ENCODE measurements at regions not wholly inside any gene's neighbourhood (a gene's known extent, or its start where the extent isn't known, plus 50 kb on each side); places are given as distances from the start of the nearest gene placed in this dataset.

DNA sequence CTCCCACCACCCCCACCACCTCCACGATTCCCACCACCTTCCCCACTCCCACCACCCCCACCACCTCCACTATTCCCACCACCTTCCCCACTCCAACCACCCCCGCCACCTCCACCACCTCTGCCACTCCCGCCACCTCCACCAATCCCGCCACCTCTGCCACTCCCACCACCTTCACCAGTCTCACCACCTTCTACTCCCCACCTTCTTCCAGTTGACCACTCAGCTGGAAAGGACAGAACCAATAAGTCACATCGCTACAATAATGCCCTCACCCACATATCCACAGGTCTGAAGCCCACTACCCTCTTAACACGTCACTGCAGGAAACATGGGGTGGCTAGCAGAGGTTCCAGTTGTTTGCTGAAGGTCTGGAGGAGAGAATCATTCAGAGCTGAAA, 93.5 kb upstream of the PAX2 start:
- TF ChIP-seq, protein P1, sequence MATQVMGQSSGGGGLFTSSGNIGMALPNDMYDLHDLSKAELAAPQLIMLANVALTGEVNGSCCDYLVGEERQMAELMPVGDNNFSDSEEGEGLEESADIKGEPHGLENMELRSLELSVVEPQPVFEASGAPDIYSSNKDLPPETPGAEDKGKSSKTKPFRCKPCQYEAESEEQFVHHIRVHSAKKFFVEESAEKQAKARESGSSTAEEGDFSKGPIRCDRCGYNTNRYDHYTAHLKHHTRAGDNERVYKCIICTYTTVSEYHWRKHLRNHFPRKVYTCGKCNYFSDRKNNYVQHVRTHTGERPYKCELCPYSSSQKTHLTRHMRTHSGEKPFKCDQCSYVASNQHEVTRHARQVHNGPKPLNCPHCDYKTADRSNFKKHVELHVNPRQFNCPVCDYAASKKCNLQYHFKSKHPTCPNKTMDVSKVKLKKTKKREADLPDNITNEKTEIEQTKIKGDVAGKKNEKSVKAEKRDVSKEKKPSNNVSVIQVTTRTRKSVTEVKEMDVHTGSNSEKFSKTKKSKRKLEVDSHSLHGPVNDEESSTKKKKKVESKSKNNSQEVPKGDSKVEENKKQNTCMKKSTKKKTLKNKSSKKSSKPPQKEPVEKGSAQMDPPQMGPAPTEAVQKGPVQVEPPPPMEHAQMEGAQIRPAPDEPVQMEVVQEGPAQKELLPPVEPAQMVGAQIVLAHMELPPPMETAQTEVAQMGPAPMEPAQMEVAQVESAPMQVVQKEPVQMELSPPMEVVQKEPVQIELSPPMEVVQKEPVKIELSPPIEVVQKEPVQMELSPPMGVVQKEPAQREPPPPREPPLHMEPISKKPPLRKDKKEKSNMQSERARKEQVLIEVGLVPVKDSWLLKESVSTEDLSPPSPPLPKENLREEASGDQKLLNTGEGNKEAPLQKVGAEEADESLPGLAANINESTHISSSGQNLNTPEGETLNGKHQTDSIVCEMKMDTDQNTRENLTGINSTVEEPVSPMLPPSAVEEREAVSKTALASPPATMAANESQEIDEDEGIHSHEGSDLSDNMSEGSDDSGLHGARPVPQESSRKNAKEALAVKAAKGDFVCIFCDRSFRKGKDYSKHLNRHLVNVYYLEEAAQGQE (IDR thresholded peaks at IDR 0.05; ENCODE audit: low read depth), result no peak
- TF ChIP-seq ZBTB7A (IDR thresholded peaks at IDR 0.05; ENCODE audit: low read depth), result no peak
- TF ChIP-seq CEBPB (IDR thresholded peaks at IDR 0.05), result no peak

Data from Ishikawa (cell line).